ENCODE measurements at regions not wholly inside any gene's neighbourhood (a gene's known extent, or its start where the extent isn't known, plus 50 kb on each side); places are given as distances from the start of the nearest gene placed in this dataset.
"Not testable (repeated sequence)": the region's sequence is repeated elsewhere in the genome, so short reads cannot be mapped to it uniquely, and the experiment has no call there.

DNA sequence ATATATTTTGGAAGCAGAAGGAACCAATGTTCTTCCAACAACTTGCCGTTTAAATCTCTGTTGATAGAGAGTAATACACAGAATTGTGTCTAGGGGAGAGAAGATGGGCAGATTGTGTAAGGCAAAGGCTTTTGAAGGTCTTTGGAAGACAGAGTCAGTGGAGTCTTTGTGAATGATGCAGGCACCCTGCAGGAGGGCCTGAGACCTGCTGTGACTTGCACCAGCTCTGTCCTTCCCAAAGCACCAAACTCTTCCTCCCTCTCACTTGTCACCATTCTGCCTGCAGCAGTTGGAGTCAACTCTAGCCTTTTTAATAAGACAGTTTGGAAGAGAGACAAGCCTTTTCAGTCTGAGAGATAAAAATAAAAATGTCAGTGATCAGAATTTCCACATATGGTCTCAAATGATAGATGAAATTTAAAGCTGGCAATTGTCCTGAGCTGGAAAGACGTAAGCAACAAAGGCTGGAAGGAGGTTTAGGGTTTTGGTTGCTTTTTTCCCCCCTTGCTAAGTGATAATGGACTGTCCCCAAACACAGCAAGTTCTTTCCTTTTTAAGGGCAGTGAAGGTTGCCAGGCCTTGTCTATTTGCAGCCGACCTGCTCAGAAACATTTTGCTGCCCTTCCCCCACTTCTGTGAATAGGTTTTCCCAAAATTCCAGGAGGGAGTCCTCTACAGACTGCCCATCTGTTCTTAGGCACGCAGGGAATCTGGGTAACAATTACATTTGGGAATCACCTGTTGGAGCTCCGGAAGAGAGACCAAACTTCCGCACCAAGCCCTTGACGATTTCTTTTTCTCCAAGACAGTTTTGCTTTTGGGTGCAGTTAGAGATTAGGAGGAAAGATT is 103.0 kb upstream of the NTF3 start:
- no peak for DNase-seq

DNA sequence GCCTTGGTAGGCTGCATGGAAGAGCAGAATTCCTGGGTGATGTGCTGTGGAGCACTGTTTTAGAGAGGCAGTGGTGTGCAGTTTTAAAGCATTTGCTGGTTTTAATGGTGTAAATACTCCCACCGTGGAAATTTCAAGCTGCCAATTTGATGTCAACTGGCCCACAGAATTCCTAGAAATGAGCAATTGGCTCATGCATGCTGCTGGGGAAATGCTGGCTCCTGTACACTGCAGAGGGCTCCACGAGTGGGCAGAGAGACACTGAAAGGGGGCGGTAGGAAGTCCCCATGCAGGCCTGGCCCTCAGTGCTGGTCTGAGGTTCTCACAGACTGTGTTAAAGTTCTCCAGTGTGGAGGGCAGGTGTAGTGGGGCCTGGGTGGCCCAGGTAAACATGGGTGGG is 99.4 kb upstream of the NTF3 start:
- no peak for DNase-seq

DNA sequence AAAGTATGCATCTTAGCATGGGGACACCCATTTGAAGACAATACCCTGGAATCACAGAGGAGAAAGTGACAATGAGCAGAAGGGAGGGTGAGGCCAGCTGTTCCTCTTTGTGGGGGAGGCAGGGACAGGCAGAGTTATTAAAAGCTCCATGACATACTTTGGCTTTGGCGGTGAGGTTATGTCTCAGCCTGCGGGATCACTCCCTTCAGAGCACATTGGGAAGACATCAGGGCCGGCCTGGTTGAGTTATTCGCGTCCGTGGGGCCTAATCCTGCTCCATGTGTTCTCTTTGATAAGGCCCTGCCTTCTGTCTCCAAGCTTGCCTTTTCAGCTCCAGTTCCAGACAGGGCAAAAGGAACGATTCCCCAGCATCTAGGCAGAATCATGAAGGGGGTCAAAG is 98.8 kb upstream of the NTF3 start:
- no peak for DNase-seq

DNA sequence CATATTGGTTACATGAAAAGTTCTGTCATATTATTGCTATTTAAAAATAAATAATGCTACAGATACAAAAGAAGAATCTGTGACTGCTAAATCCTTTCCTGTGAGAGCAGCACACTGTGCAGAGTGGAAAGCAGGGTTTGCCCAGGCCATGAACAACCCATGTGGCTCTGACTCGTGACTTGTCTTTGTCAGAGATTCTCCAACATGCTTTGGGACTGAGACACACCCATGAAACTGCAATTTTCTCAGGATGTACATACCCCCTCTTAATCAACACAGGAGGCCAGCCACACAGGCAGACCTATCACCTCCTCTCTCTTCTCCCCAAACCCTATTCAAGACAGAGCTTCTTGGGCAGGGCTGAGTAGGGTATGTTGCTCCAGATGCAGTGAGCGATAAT is 96.8 kb upstream of the NTF3 start:
- DNase-seq, result no peak

DNA sequence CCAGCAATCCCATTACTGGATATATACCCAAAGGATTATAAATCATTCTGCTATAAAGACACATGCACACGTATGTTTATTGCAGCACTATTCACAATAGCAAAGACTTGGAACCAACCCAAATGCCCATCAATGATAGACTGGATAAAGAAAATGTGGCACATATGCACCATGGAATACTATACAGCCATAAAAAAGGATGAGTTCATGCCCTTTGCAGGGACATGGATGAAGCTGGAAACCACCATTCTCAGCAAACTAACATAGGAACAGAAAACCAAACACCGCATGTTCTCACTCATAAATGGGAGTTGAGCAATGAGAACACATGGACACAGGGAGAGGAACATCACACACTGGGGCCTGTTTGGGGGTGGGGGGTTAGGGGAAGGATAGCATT is 90.8 kb upstream of the NTF3 start:
- DNase-seq, result not testable (repeated sequence)

DNA sequence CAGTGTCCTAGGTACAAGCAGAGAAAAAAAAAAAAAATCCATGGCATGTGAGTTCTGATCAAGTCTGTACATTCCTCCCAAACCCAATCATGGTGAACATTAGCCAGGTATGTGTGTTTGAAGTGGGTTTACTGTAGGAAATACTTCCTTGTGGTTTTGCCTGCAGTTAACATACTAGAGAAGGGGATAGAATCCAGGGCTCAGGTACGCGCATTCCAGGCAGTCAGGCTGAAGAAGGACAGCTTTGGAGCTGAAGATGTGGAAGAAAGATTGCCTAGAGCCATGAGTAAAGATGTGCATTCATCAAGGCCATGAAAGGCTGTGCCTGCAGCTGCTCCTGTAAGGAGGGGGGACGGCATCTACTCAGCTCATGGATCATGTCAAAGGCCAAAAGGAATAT is 88.2 kb upstream of the NTF3 start:
- DNase-seq, result no peak

DNA sequence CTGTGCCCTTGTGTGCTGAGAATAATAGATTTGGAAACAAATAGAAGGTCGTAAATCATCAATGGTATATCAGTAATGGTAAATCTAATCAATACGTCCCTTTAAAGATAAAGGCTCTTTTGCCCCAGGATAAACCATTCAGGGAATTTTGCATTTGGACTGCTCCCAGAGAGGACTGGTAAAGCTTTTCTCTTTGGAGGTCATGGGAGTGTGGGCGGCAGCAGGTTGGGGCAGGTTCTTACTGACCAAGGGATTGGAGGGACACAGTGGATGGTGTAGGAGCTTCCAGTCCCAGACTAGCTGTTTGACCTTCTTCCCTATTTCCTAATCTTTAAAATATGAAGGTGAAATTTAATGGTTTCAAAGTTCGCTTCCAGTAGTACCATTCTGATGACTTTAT is 87.8 kb upstream of the NTF3 start:
- no peak for DNase-seq

DNA sequence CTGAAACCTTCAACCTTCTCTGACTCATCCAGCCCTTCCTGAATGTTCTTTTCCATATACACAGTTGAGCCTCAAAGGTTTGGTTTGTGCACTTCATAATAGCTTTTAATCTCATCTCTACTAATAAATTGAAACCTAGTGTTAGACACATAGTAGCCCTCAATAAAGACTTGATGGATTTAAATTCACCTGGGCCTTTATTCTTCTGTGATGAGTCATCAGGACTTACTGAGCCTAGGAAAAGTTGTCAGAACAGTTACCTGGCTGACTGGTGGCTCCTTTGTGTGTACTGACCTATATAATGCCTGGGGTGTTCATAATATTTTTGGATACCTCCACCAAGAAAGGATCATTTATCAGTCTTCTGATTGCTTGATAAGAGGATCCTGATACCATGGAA is 86.4 kb upstream of the NTF3 start:
- DNase-seq, result no peak

DNA sequence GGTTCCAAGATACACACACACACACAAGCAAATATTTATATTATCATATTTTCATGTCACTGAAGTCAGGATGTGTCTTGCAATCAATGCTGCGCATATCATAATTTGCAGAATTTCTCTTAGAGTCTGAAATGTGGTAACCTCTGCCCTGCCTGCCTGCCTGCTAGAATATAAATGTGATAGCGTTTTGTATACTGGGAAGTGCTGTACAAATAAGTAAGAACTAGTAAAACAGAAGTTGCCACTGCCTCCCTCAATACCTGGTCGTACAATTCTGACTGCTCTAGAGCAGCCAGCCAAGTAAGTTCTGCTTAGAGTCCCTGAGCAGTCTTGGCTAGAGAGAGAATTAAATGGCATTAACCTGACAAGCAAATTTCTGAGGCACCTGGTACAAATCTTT is 83.9 kb upstream of the NTF3 start:
- DNase-seq, result no peak

DNA sequence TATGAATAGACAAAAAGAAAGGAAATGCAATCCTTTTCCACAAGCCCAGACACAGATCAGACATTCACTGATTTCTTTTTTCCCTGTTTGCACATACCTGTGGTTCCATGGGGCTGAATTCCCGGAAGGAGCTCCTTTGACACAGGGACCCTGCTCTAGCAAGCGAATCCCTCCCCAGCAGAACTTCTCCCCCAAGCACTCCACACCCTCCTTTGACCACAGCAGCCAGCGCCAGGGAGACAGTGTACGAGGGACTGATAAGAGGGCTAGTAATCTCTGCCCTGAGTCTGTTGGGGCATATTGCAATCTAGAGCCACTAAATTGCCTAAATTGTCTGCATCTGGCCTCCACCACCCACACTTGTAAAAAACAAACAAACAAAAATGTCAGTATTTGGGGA is 83.4 kb upstream of the NTF3 start:
- no peak for DNase-seq

DNA sequence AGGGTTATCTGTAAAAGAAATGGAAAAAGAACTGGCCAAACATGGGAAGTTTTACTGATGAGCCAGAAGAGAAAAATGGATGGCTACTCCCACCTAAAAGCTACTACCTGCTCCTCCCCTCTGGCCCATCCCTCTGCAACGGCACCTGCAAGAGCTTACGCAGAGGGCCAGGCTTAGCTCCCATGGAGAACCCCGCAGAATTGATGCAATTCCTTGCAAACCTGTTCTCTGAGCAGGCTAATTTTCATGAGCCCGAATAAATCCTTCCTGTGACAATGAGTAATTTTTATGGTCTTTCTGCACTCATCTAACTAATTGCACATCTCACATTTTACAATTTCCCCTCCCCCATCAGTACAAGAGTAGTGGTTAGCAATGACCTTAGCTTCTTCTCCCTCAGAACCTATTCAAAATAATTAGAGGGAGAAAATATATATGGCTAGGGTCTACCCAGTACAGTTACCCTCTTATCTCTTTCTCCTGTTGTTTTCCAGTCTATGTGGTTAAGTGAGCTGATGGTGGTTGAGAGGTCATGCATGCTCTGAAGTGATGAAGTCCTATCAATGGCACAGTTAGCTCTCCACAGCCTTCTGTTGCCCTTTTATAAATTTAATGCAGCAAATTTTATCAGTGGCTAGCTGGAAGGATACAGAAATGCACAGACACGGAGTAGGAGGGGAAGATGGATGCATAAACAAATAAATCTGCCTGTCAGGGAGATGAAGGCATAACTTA is 67.7 kb upstream of the NTF3 start:
- DNase-seq, result no peak

DNA sequence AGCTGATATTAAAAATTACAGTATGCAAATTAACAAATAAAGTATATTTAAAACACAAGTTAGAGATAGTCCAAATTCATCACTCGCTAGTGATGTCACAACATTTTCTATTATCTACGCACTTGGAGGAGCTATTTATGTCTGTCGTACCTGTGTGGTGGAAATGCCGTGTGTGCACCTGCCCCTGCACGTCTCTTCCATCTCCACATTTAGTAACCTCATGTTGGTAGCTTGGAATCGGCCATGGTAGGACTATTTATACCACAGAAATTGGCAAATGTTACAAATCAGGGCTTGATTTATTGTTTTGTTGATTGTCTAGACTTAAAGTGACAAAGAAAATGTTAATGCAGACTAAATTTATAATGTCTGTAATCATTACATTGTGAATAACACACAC is 62.6 kb upstream of the NTF3 start:
- no peak for DNase-seq

DNA sequence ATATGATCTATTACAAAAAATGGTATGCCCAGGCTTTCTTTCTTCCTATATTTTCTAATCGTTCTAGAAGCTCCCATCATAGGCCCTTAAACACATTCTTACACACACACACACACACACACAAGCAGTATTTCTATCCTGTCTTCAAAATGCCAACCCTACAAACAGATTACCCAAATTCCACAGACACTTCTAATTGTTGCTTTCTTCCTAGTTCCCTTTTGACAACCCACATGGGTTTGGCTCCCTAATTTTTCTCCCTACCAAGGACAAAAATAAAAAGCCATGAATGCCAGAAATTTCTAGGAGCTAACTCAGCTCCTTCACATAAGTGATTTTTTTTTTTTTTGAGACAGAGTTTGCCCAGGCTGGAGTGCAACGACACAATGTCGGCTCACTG is 60.3 kb upstream of the NTF3 start:
- DNase-seq, result no peak

DNA sequence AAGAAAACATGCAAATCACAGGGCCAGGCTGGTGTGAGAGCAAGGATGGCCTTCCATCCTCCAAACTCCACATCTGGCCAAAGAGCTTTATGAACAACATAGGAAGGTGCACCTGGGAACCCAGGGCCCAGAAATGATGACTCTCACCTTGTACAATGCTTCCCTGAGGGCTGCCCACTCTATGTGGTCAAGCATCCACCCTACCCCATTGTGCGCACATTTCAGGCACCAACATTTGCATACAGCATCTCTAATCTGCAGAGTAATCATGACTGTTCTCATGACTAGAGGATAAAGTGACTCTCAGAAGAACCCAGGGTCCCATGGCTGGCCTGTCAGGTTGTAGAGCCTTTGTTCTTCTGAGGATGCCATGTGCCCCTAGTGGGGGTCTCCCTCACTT is 57.2 kb upstream of the NTF3 start:
- DNase-seq, result no peak

DNA sequence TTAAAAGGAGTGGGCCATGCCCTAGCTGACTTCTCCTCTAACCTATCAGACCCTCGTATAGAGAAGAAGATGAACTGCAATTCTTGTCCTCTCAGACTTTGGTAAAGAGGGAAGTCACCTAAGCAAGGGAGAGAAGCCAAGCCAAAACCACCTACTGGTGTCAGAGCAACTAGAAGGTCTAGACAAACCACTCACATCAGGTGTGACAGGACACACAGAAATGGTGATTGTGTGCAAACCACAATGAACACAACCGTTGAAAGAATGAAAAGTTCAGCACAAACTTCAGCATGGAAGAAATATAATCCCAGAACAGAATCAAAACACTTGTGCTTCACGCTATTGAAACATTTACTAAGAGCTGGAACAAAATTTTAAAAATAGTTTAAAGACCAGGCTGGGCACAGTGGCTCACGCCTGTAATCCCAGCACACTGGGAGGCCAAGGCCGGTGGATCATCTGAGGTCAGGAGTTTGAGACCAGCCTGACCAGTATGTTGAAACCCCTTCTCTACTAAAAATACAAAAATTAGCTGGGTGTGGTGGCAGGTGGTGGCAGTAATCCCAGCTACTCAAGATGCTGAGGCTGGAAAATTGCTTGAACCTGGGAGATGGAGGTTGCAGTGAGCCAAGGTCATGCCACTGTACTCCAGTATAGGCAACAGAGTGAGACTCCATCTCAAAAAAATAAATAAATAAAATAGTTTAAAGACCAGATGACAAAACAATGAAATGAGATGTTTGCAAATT is 56.2 kb upstream of the NTF3 start:
- no peak for DNase-seq

DNA sequence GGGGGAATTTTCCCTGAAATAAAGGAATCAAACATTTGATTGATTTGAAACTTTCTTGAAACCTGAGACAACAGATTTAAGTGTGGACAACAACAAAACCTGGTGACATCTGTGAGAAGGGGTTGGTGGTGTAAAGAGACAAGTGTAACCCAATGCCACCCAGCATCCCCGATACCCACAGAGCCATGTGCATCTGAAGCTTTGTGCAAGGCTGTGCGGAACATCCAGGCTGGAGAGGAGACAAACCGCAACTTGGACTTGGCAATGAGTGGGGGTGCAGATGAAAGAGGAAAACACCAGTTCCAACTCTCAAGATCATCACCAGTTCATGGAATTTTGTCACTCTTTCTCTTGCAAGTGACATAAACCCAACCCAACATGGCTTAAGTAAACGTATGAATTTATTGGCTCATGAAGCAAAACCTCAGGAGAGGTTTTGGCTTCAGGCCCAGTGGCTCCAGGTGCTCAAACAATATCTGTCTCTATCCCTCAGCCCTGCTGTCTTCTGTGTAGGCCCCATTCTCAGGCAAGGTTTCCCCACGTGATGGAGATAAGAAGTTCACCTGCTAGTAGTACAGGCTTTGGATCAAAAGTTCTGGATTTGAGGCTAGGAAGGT is 55.2 kb upstream of the NTF3 start:
- DNase-seq, result no peak

DNA sequence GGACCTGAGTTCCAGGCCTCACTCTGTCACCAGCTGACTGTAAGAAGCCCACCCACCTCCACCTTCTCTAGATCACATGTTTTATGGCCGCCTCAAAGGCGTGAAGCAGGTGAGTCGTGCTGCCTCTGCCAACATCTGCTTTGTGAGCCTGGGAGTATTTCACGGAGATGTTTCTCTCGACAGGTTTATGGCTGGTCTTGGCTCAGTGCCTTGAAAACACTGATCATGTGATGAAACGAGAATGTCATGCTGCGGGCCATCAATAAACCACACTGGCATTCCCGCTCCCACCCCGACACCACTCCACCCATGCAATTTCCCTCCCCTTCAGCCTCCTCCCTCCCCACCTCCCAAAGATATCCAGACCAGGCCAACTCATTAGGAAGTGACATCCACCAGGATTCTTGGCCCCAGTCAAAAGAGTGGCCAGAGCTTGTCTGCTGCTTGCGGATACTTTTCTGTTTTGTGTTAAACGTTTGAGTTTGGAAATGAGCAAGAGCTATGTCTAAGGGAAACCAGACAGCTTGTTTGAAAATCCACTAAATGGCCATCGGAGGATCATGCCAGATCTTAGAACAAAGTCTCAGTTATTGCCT is 53.8 kb upstream of the NTF3 start:
- DNase-seq, result no peak

DNA sequence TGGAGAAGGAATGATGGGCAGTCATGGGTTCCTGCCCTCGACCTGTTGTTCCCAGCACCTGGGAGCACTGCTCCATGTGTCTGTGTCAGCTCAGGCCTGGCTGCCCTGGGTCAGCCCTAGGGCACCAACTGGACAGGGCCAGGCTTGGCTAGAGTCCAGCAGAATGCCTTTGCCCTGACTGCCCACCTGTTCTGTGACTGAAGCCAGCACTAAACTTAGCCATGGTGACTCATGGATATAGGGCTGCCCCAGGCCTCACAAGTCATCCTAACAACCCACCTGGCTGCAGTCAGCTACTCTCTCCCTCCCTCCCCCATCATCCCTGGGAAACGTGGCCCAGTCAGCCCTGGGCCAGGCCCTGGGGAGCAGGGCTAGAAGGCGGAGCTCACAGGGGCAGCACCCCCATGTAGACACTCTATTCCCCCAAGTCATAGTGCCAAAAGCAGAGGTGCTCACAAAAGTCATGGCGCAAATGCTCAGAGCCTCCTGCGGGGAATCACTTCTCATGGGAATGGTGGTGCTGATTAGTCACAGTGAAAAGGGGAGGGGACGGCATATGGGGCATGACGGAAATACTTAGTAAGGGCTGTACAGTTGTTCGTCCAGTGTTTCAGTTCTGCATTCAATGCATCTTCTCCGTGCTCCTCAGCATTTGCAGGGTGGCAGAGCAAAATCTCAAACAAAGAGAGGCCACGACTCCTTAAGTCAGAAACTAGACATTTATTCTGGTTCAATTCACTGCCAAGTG is 52.0 kb upstream of the NTF3 start:
- no peak for DNase-seq
